Lower leg skin (tissue), 3 donors: ENCODE measurements at regions not wholly inside any gene's neighbourhood (a gene's known extent, or its start where the extent isn't known, plus 50 kb on each side); places are given as distances from the start of the nearest gene placed in this dataset.

Source experiments
- POLR2A ChIP-seq, 2 donors: fragments of 450-650 bp; IDR thresholded peaks; one replicate each; pipeline ENCODE4 v1.6.1; 2016 to 2017; ENCODE audit warnings: antibody characterized with exemption in 2 of 2, mild to moderate bottlenecking in 1 of 2, moderate library complexity in 1 of 2
- TF ChIP-seq, protein P1 (sequence below), 3 donors: fragments of 450-650 bp; IDR thresholded peaks; one replicate each; pipeline ENCODE4 v1.5.1; 2016; ENCODE audit warnings: antibody characterized with exemption in 3 of 3, mild to moderate bottlenecking in 3 of 3, moderate library complexity in 2 of 3

DNA sequence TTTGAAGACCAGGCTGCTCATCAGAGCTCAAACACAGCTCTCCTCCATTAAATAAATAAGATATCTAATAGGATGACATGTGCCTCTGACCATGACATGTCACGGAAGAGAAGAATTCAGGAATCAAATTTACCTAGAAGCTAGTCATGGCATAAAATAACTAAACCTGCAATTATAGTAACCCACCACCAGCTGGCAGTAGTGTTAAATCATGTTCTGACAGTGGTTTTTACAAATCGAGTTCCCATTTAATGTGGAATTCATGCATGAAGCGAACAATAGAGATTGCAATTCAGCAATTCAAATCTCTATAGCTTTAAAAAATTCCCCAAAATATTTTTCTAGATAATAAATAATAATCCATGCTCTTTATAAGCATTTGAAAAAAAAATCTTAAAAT, 74.6 kb upstream of the IKZF1 start:
- TF ChIP-seq, protein P1, sequence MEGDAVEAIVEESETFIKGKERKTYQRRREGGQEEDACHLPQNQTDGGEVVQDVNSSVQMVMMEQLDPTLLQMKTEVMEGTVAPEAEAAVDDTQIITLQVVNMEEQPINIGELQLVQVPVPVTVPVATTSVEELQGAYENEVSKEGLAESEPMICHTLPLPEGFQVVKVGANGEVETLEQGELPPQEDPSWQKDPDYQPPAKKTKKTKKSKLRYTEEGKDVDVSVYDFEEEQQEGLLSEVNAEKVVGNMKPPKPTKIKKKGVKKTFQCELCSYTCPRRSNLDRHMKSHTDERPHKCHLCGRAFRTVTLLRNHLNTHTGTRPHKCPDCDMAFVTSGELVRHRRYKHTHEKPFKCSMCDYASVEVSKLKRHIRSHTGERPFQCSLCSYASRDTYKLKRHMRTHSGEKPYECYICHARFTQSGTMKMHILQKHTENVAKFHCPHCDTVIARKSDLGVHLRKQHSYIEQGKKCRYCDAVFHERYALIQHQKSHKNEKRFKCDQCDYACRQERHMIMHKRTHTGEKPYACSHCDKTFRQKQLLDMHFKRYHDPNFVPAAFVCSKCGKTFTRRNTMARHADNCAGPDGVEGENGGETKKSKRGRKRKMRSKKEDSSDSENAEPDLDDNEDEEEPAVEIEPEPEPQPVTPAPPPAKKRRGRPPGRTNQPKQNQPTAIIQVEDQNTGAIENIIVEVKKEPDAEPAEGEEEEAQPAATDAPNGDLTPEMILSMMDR (IDR thresholded peaks at IDR 0.05), result no peak
- TF ChIP-seq POLR2A (IDR thresholded peaks at IDR 0.05), result no peak
